H9 (cell line): ENCODE measurements at regions not wholly inside any gene's neighbourhood (a gene's known extent, or its start where the extent isn't known, plus 50 kb on each side); places are given as distances from the start of the nearest gene placed in this dataset.

ENCODE experiments used
- DNase-seq: peaks from one replicate; pipeline ENCODE4 v3.0.0-alpha.2; 2017
- H2AFZ ChIP-seq: one replicate; pipeline ENCODE4 v1.6.1; 2013; ENCODE audit warnings: mild to moderate bottlenecking, low read length, control low read depth, moderate library complexity
- H2AK5ac ChIP-seq: 2 replicates; pipeline ENCODE4 v1.6.1; 2013; ENCODE audit warnings: low read length, control low read depth, mixed read lengths; ENCODE audit not compliant: insufficient read length
- H2BK120ac ChIP-seq: one replicate; pipeline ENCODE4 v1.6.1; 2013; ENCODE audit warnings: low read depth, mild to moderate bottlenecking, low read length, control low read depth, inconsistent platforms; ENCODE audit not compliant: poor library complexity, severe bottlenecking
- H2BK12ac ChIP-seq: 2 replicates; pipeline ENCODE4 v1.6.1; 2013; ENCODE audit warnings: low read length, control low read depth, mixed read lengths, low read depth; ENCODE audit not compliant: insufficient read length
- H2BK15ac ChIP-seq: 2 replicates; pipeline ENCODE4 v1.6.1; 2013; ENCODE audit warnings: low read depth, low read length, control low read depth
- H2BK20ac ChIP-seq: one replicate; pipeline ENCODE4 v1.6.1; 2013; ENCODE audit warnings: low read depth, mild to moderate bottlenecking, low read length, control low read depth, inconsistent platforms; ENCODE audit not compliant: poor library complexity, severe bottlenecking
- H2BK5ac ChIP-seq: 2 replicates; pipeline ENCODE4 v1.6.1; 2013; ENCODE audit warnings: low read length, control low read depth, mixed read lengths; ENCODE audit not compliant: insufficient read length
- H3K14ac ChIP-seq: 2 replicates; pipeline ENCODE4 v1.6.1; 2013; ENCODE audit warnings: low read length, control low read depth; ENCODE audit not compliant: insufficient read depth
- H3K18ac ChIP-seq: 2 replicates; pipeline ENCODE4 v1.6.1; 2013; ENCODE audit warnings: low read depth, mild to moderate bottlenecking, mixed read lengths, low read length, control low read depth; ENCODE audit not compliant: insufficient read length
- H3K23ac ChIP-seq: 2 replicates; pipeline ENCODE4 v1.6.1; 2013; ENCODE audit warnings: low read length, control low read depth, mixed read lengths, low read depth; ENCODE audit not compliant: insufficient read length
- H3K23me2 ChIP-seq: 2 replicates; pipeline ENCODE4 v1.6.1; 2013; ENCODE audit warnings: low read depth, mild to moderate bottlenecking, mixed read lengths, low read length, control low read depth; ENCODE audit not compliant: insufficient read length, poor library complexity, severe bottlenecking
- H3K27ac ChIP-seq: 2 replicates; pipeline ENCODE4 v1.5.1; 2013; ENCODE audit warnings: low read length, control low read depth, mixed read lengths, low read depth; ENCODE audit not compliant: insufficient read length
- H3K27me3 ChIP-seq: 2 replicates; pipeline ENCODE4 v1.6.1; 2013; ENCODE audit warnings: low read length, control low read depth, inconsistent platforms; ENCODE audit not compliant: insufficient read depth
- H3K4ac ChIP-seq: 2 replicates; pipeline ENCODE4 v1.6.1; 2013; ENCODE audit warnings: low read depth, mild to moderate bottlenecking, control low read depth, inconsistent platforms, low read length, moderate library complexity
- H3K4me1 ChIP-seq: 2 replicates; pipeline ENCODE4 v1.6.1; 2013; ENCODE audit warnings: low read length, control low read depth, inconsistent platforms; ENCODE audit not compliant: insufficient read depth
- H3K4me2 ChIP-seq: 2 replicates; pipeline ENCODE4 v1.6.1; 2013; ENCODE audit warnings: low read length, control low read depth, mixed read lengths; ENCODE audit not compliant: insufficient read length, insufficient read depth
- H3K56ac ChIP-seq: 2 replicates; pipeline ENCODE4 v1.6.1; 2013; ENCODE audit warnings: low read depth, mild to moderate bottlenecking, mixed read lengths, low read length, control low read depth; ENCODE audit not compliant: insufficient read length
- H3K79me1 ChIP-seq: 2 replicates; pipeline ENCODE4 v1.6.1; 2013; ENCODE audit warnings: low read depth, mild to moderate bottlenecking, moderate library complexity, low read length, control low read depth, inconsistent platforms; ENCODE audit not compliant: insufficient read depth, poor library complexity, severe bottlenecking
- H3K79me2 ChIP-seq: 2 replicates; pipeline ENCODE4 v1.6.1; 2013; ENCODE audit warnings: low read length, control low read depth, inconsistent platforms; ENCODE audit not compliant: insufficient read depth
- H3K9ac ChIP-seq: 2 replicates; pipeline ENCODE4 v1.6.1; 2013; ENCODE audit warnings: low read length, control low read depth, mixed read lengths; ENCODE audit not compliant: insufficient read length; ENCODE audit errors: extremely low read depth
- H3K9me3 ChIP-seq: one replicate; pipeline ENCODE4 v1.6.1; 2013; ENCODE audit warnings: low read depth, low read length, inconsistent platforms; ENCODE audit not compliant: control insufficient read depth
- H3T11ph ChIP-seq: one replicate; pipeline ENCODE4 v1.6.1; 2013; ENCODE audit warnings: mild to moderate bottlenecking, low read length, control low read depth, inconsistent platforms
- H4K20me1 ChIP-seq: one replicate; pipeline ENCODE4 v1.6.1; 2013; ENCODE audit not compliant: control insufficient read depth, insufficient read length, insufficient read depth
- H4K5ac ChIP-seq: 2 replicates; pipeline ENCODE4 v1.6.1; 2013; ENCODE audit warnings: low read depth, mild to moderate bottlenecking, mixed read lengths, low read length, control low read depth; ENCODE audit not compliant: insufficient read length
- H4K8ac ChIP-seq: replicated peaks from 2 replicates; pipeline ENCODE4 v1.6.1; 2013; ENCODE audit warnings: low read length, control low read depth, mixed read lengths, low read depth; ENCODE audit not compliant: insufficient read length
- H4K91ac ChIP-seq: 2 replicates; pipeline ENCODE4 v1.6.1; 2013; ENCODE audit warnings: low read depth, mild to moderate bottlenecking, moderate library complexity, mixed read lengths, low read length, control low read depth; ENCODE audit not compliant: insufficient read length
- H3K27ac Mint-ChIP-seq, 3 experiments: 2 replicates in 2 of 3; 3 replicates in 1 of 3; pipeline ENCODE4 v1.8.0; 2020 to 2021; ENCODE audit warnings: mixed read lengths in 3 of 3, mild to moderate bottlenecking in 1 of 3, moderate library complexity in 1 of 3
- H3K27me3 Mint-ChIP-seq: 2 replicates; pipeline ENCODE4 v1.8.0; 2021; ENCODE audit warnings: low read depth, mild to moderate bottlenecking, moderate library complexity, mixed read lengths
- H3K36me3 Mint-ChIP-seq, 3 experiments: 2 replicates in 2 of 3; 3 replicates in 1 of 3; pipeline ENCODE4 v1.8.0; 2020 to 2021; ENCODE audit warnings: low read depth in 3 of 3, mixed read lengths in 3 of 3; ENCODE audit not compliant: insufficient read depth in 1 of 3
- H3K4me1 Mint-ChIP-seq, 2 experiments: 2 replicates each; pipeline ENCODE4 v1.8.0; 2020; ENCODE audit warnings: mixed read lengths in 2 of 2
- H3K4me3 Mint-ChIP-seq, 2 experiments: 2 replicates in 1 of 2; 3 replicates in 1 of 2; pipeline ENCODE4 v1.8.0; 2020 to 2021; ENCODE audit warnings: mild to moderate bottlenecking in 2 of 2, mixed read lengths in 2 of 2, moderate library complexity in 1 of 2
- H3K9me3 Mint-ChIP-seq, 2 experiments: 2 replicates in 1 of 2; 3 replicates in 1 of 2; pipeline ENCODE4 v1.8.0; 2020; ENCODE audit warnings: mild to moderate bottlenecking in 2 of 2, mixed read lengths in 2 of 2, moderate library complexity in 1 of 2
- WGBS: extraction: QIAGEN DNeasy Blood & Tissue Kit; methylation state at CpG from one replicate; pipeline ENCODE4 v1.1.7; 2013; ENCODE audit warnings: missing lambda C conversion rate, low lambda C conversion rate, mixed read lengths; ENCODE audit not compliant: insufficient read length; ENCODE audit errors: extremely low coverage; 5-methylcytosine and 5-hydroxymethylcytosine counted together
- TF ChIP-seq, protein P1 (sequence below): fragments of 200-600 bp; sonication (generic); conservative IDR thresholded peaks from 3 replicates; pipeline ENCODE4 v1.8.0; 2021; ENCODE audit warnings: antibody characterized with exemption, mild to moderate bottlenecking

- Histone ChIP-seq H3K9me3 (no peaks in the 10 kb centered on the region), H3K23me2 (no peaks in the 10 kb centered on the region), H2BK5ac (no peak overlapping the region), H2BK120ac (no peak overlapping the region), H3K4ac (no peak overlapping the region), H3K79me2 (no peaks in the 10 kb centered on the region), H4K91ac (no peak overlapping the region), H3K4me1 (peaks cover 4% of the 10 kb centered on the region), H4K5ac (no peak overlapping the region), H2BK20ac (no peak overlapping the region), H4K20me1 (no peaks in the 10 kb centered on the region), H2BK15ac (no peak overlapping the region), H4K8ac (no peak overlapping the region), H3T11ph (no peak overlapping the region), H3K27ac (peak overlapping the region; percentile 10), H2AFZ (no peak overlapping the region), H3K56ac (no peak overlapping the region), H2BK12ac (no peak overlapping the region), H3K9ac (no peak overlapping the region), H3K4me2 (no peak overlapping the region), H3K14ac (no peak overlapping the region), H2AK5ac (no peak overlapping the region), H3K27me3 (no peaks in the 10 kb centered on the region), H3K18ac (no peak overlapping the region), H3K79me1 (no peaks in the 10 kb centered on the region), H3K23ac (no peak overlapping the region)
- peaks cover 0 to 3% (median 0%) of the 10 kb centered on the region in 3 experiments; a peak in 1 of 7 replicates for H3K36me3 Mint-ChIP-seq
- no CpG with 5 or more reads among the region's 5 CpGs for WGBS
- peak overlapping the region in 2 of 3 experiments; percentile 1 to 18; a peak in 4 of 7 replicates for H3K27ac Mint-ChIP-seq
- no peak overlapping the region for H3K4me3 Mint-ChIP-seq
- DNase-seq = no peak
- peaks cover 13 to 22% of the 10 kb centered on the region in 2 experiments for H3K4me1 Mint-ChIP-seq
- H3K27me3 Mint-ChIP-seq = no peaks in the 10 kb centered on the region
- TF ChIP-seq, protein P1, sequence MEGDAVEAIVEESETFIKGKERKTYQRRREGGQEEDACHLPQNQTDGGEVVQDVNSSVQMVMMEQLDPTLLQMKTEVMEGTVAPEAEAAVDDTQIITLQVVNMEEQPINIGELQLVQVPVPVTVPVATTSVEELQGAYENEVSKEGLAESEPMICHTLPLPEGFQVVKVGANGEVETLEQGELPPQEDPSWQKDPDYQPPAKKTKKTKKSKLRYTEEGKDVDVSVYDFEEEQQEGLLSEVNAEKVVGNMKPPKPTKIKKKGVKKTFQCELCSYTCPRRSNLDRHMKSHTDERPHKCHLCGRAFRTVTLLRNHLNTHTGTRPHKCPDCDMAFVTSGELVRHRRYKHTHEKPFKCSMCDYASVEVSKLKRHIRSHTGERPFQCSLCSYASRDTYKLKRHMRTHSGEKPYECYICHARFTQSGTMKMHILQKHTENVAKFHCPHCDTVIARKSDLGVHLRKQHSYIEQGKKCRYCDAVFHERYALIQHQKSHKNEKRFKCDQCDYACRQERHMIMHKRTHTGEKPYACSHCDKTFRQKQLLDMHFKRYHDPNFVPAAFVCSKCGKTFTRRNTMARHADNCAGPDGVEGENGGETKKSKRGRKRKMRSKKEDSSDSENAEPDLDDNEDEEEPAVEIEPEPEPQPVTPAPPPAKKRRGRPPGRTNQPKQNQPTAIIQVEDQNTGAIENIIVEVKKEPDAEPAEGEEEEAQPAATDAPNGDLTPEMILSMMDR = no peak
- H3K9me3 Mint-ChIP-seq = no peaks in the 10 kb centered on the region
These were observed 213.3 kb downstream of the AKAP7 start for GRCh38 chr6:131348572-131348971.
